Uterus (tissue), 2 donors: ENCODE measurements at regions not wholly inside any gene's neighbourhood (a gene's known extent, or its start where the extent isn't known, plus 50 kb on each side); places are given as distances from the start of the nearest gene placed in this dataset.

Experiments used
- CTCF ChIP-seq, 4 experiments: fragments of 200-600 bp in 2 of 4; fragments of 450-650 bp in 2 of 4; sonication (generic) in 2 of 4; IDR thresholded peaks; one replicate each; pipeline ENCODE4 v1.5.1; 2016 to 2019; ENCODE audit warnings: antibody characterized with exemption in 4 of 4, mild to moderate bottlenecking in 2 of 4, moderate library complexity in 1 of 4
- POLR2A ChIP-seq, 2 donors: fragments of 450-650 bp; IDR thresholded peaks; one replicate each; pipeline ENCODE4 v1.6.1; 2016; ENCODE audit warnings: antibody characterized with exemption in 2 of 2, mild to moderate bottlenecking in 1 of 2, moderate library complexity in 1 of 2

- no peak for TF ChIP-seq CTCF (IDR thresholded peaks at IDR 0.05)
- no peak for TF ChIP-seq POLR2A (IDR thresholded peaks at IDR 0.05)
These were observed 178.8 kb upstream of the NPVF start for GRCh38 chr7:25407053-25407452.
